GM23338 (cell line): ENCODE measurements at regions not wholly inside any gene's neighbourhood (a gene's known extent, or its start where the extent isn't known, plus 50 kb on each side); places are given as distances from the start of the nearest gene placed in this dataset.

Source experiments
- ATAC-seq: fragments of 200-7000 bp; cut with Tn5 transposase; 3 replicates; pipeline ENCODE4 v1.9.1; 2020
- DNase-seq: peaks from one replicate; pipeline ENCODE4 v3.0.0-alpha.2; 2015; ENCODE audit warnings: low spot score
- H2AFZ ChIP-seq: fragments of 200-600 bp; sonication (generic); 2 replicates; pipeline ENCODE4 v1.8.0; 2016; ENCODE audit warnings: antibody characterized with exemption, mild to moderate bottlenecking, moderate library complexity
- H3F3A ChIP-seq: fragments of 200-600 bp; sonication (generic); replicated peaks from 2 replicates; pipeline ENCODE4 v1.8.0; 2017; ENCODE audit warnings: antibody characterized with exemption, mixed run types, low read depth
- H3K27ac ChIP-seq: fragments of 200-600 bp; sonication (generic); 2 replicates; pipeline ENCODE4 v1.6.1; 2016; ENCODE audit warnings: low read depth
- H3K27me3 ChIP-seq: fragments of 200-600 bp; sonication (generic); 2 replicates; pipeline ENCODE4 v1.8.0; 2016; ENCODE audit warnings: mild to moderate bottlenecking, mixed run types, moderate library complexity; ENCODE audit not compliant: insufficient read depth
- H3K36me3 ChIP-seq: fragments of 200-600 bp; sonication (generic); 2 replicates; pipeline ENCODE4 v1.8.0; 2016; ENCODE audit warnings: mild to moderate bottlenecking; ENCODE audit not compliant: insufficient read depth
- H3K4me1 ChIP-seq: fragments of 200-600 bp; sonication (generic); 2 replicates; pipeline ENCODE4 v1.8.0; 2016; ENCODE audit warnings: mild to moderate bottlenecking, moderate library complexity; ENCODE audit not compliant: insufficient read depth
- H3K4me2 ChIP-seq: fragments of 200-600 bp; sonication (generic); 2 replicates; pipeline ENCODE4 v1.7.1; 2017; ENCODE audit warnings: mixed run types
- H3K4me3 ChIP-seq: fragments of 200-600 bp; sonication (generic); 2 replicates; pipeline ENCODE4 v1.6.1; 2016; ENCODE audit warnings: mixed run types
- H3K79me2 ChIP-seq: fragments of 200-600 bp; sonication (generic); replicated peaks from 2 replicates; pipeline ENCODE4 v1.8.0; 2017; ENCODE audit warnings: mild to moderate bottlenecking; ENCODE audit not compliant: insufficient read depth
- H3K9me2 ChIP-seq: fragments of 200-600 bp; sonication (generic); 2 replicates; pipeline ENCODE4 v1.8.0; 2017; ENCODE audit not compliant: insufficient read depth
- H4K20me1 ChIP-seq: fragments of 200-600 bp; sonication (generic); replicated peaks from 2 replicates; pipeline ENCODE4 v1.8.0; 2017; ENCODE audit warnings: mild to moderate bottlenecking; ENCODE audit not compliant: insufficient read depth
- H3K27ac Mint-ChIP-seq: 2 replicates; pipeline ENCODE4 v1.8.0; 2020; ENCODE audit warnings: inconsistent platforms, mild to moderate bottlenecking, moderate library complexity, mixed read lengths
- H3K27me3 Mint-ChIP-seq: 3 replicates; pipeline ENCODE4 v1.8.0; 2022; ENCODE audit warnings: low read depth, mild to moderate bottlenecking, moderate library complexity, mixed read lengths, inconsistent platforms; ENCODE audit not compliant: insufficient read depth, poor library complexity
- H3K36me3 Mint-ChIP-seq: 3 replicates; pipeline ENCODE4 v1.8.0; 2021; ENCODE audit warnings: low read depth, mild to moderate bottlenecking, inconsistent platforms, moderate library complexity, mixed read lengths
- H3K4me1 Mint-ChIP-seq: 3 replicates; pipeline ENCODE4 v1.8.0; 2020; ENCODE audit warnings: mild to moderate bottlenecking, inconsistent platforms, mixed read lengths
- H3K4me3 Mint-ChIP-seq: 3 replicates; pipeline ENCODE4 v1.8.0; 2021; ENCODE audit warnings: moderate library complexity, mild to moderate bottlenecking, inconsistent platforms, mixed read lengths
- H3K9me3 Mint-ChIP-seq: 3 replicates; pipeline ENCODE4 v1.8.0; 2020; ENCODE audit warnings: moderate library complexity, mild to moderate bottlenecking, inconsistent platforms, mixed read lengths
- CREB1 ChIP-seq: fragments of 250-450 bp; sonication (Bioruptor Pico); IDR thresholded peaks from 2 replicates; pipeline ENCODE4 v1.5.0; 2020; ENCODE audit warnings: low read depth, mild to moderate bottlenecking, moderate library complexity
- EZH2 ChIP-seq: fragments of 200-600 bp; sonication (generic); IDR thresholded peaks from one replicate; pipeline ENCODE4 v1.8.0; 2017; ENCODE audit warnings: antibody characterized with exemption, mild to moderate bottlenecking, low read depth; ENCODE audit not compliant: unreplicated experiment
- EZH2phosphoT487 ChIP-seq: fragments of 200-600 bp; sonication (generic); IDR thresholded peaks from one replicate; pipeline ENCODE4 v1.8.1; 2018; ENCODE audit warnings: antibody characterized with exemption; ENCODE audit not compliant: unreplicated experiment
- JUNB ChIP-seq: IDR thresholded peaks from one replicate; pipeline ENCODE4 v1.6.1; 2016; ENCODE audit warnings: antibody characterized with exemption; ENCODE audit not compliant: unreplicated experiment
- POLR2AphosphoS5 ChIP-seq: IDR thresholded peaks from 2 replicates; pipeline ENCODE4 v1.6.1; 2016; ENCODE audit warnings: antibody characterized with exemption, low read depth
- STAT1 ChIP-seq: IDR thresholded peaks from one replicate; pipeline ENCODE4 v1.6.1; 2016; ENCODE audit warnings: antibody characterized with exemption; ENCODE audit not compliant: unreplicated experiment
- ZNF114 ChIP-seq: fragments of 250-450 bp; sonication (Bioruptor Pico); IDR thresholded peaks from 2 replicates; pipeline ENCODE4 v1.5.0; 2020; ENCODE audit warnings: mild to moderate bottlenecking, moderate library complexity
- ZNF331 ChIP-seq: fragments of 250-450 bp; sonication (Bioruptor Pico); IDR thresholded peaks from 2 replicates; pipeline ENCODE4 v1.5.0; 2020; ENCODE audit warnings: low read depth, mild to moderate bottlenecking, moderate library complexity
- TF ChIP-seq, protein P1 (sequence below): IDR thresholded peaks from one replicate; pipeline ENCODE4 v1.6.1; 2018; ENCODE audit warnings: antibody characterized with exemption; ENCODE audit not compliant: unreplicated experiment
- TF ChIP-seq, protein P2 (sequence below): fragments of 250-450 bp; sonication (Bioruptor Pico); IDR thresholded peaks from 2 replicates; pipeline ENCODE4 v1.5.0; 2020; ENCODE audit warnings: mild to moderate bottlenecking, moderate library complexity
- TF ChIP-seq, protein P3 (sequence below), 2 experiments: fragments of 200-600 bp in 1 of 2; sonication (generic) in 1 of 2; conservative IDR thresholded peaks; 2 replicates each; pipeline versions ENCODE4 v1.5.1 to v1.6.1; 2016 to 2017; ENCODE audit warnings: antibody characterized with exemption in 2 of 2, low read depth in 2 of 2, mild to moderate bottlenecking in 2 of 2, moderate library complexity in 1 of 2

DNA sequence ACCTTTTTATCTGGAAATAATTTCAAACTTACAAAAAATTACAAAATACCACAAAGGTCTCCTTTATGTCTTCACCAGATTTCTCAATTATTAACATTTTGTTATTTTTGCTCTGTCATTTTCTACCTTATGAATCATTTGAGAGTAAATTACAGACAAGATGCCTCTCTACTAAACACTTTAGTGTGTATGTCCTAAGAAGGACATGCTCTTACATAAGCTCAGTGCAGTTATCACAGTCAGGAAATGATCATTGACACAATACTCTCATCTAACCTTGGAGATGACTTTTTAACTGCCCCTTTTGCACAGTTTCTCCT is 378.9 kb upstream of the RUNX1 start:
- Histone ChIP-seq H3K4me3 (no peak overlapping the region), H3F3A (no peaks in the 10 kb centered on the region), H4K20me1 (no peaks in the 10 kb centered on the region), H3K27me3 (no peaks in the 10 kb centered on the region), H3K27ac (no peak overlapping the region), H3K36me3 (no peaks in the 10 kb centered on the region), H2AFZ (peak overlapping the region; percentile 88), H3K79me2 (no peaks in the 10 kb centered on the region), H3K9me2 (no peaks in the 10 kb centered on the region), H3K4me2 (no peak overlapping the region), H3K4me1 (peaks cover 24% of the 10 kb centered on the region)
- no peak for DNase-seq
- Mint-ChIP-seq H3K9me3 (peaks cover 22% of the 10 kb centered on the region), H3K36me3 (peaks cover 15% of the 10 kb centered on the region), H3K4me3 (no peak overlapping the region), H3K27ac (no peak overlapping the region), H3K4me1 (peaks cover 9% of the 10 kb centered on the region), H3K27me3 (peaks cover 3% of the 10 kb centered on the region)
- ATAC-seq, result no peak
- TF ChIP-seq STAT1 (no peak), ZNF331 (CRISPR knock-in tag) (no peak)

DNA sequence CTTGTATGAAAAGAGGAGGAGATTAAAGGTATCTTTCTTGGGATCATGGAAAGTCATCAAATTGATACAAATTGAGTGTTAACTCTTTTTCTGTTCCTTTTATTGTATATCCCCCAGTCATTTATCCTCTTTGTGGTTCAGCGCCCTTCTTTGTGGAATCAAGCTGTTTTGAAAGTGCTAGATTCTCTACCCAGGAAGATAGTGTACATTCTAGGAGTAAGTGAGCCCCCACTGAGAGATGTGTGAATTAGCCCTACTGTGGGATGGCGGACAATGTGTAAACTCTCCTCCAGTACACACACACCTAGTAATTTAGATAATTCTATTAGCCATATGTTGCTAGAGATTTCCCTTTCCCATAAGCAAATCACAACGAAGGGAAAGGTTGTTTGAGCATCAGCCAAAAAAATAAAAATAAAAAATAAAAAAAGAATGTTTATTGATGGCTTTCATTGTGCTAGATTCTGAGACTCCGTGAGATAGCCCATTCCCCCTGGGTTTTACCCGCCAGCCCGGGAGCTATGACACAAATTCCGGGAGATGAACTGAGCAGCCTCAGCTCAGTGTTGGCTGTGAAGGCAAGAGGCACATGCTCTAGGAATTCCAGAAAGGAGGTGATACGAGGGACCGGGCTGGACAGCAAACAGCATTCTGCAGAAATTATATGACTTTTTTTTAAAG is 378.4 kb upstream of the RUNX1 start:
- peaks cover 13% of the 10 kb centered on the region for H3K36me3 Mint-ChIP-seq
- no peak overlapping the region for H3K4me3 Mint-ChIP-seq
- Histone ChIP-seq H3K9me2 (no peaks in the 10 kb centered on the region), H2AFZ (no peak overlapping the region), H3K27ac (no peak overlapping the region), H4K20me1 (no peaks in the 10 kb centered on the region), H3K4me3 (no peak overlapping the region), H3F3A (no peaks in the 10 kb centered on the region), H3K36me3 (no peaks in the 10 kb centered on the region), H3K27me3 (no peaks in the 10 kb centered on the region), H3K79me2 (no peaks in the 10 kb centered on the region), H3K4me1 (peaks cover 24% of the 10 kb centered on the region), H3K4me2 (no peak overlapping the region)
- no peak for ATAC-seq
- H3K4me1 Mint-ChIP-seq, result peaks cover 9% of the 10 kb centered on the region
- no peak overlapping the region for H3K27ac Mint-ChIP-seq
- H3K27me3 Mint-ChIP-seq, result peaks cover 3% of the 10 kb centered on the region
- no peak for DNase-seq
- H3K9me3 Mint-ChIP-seq, result peaks cover 22% of the 10 kb centered on the region
- TF ChIP-seq, protein P1, sequence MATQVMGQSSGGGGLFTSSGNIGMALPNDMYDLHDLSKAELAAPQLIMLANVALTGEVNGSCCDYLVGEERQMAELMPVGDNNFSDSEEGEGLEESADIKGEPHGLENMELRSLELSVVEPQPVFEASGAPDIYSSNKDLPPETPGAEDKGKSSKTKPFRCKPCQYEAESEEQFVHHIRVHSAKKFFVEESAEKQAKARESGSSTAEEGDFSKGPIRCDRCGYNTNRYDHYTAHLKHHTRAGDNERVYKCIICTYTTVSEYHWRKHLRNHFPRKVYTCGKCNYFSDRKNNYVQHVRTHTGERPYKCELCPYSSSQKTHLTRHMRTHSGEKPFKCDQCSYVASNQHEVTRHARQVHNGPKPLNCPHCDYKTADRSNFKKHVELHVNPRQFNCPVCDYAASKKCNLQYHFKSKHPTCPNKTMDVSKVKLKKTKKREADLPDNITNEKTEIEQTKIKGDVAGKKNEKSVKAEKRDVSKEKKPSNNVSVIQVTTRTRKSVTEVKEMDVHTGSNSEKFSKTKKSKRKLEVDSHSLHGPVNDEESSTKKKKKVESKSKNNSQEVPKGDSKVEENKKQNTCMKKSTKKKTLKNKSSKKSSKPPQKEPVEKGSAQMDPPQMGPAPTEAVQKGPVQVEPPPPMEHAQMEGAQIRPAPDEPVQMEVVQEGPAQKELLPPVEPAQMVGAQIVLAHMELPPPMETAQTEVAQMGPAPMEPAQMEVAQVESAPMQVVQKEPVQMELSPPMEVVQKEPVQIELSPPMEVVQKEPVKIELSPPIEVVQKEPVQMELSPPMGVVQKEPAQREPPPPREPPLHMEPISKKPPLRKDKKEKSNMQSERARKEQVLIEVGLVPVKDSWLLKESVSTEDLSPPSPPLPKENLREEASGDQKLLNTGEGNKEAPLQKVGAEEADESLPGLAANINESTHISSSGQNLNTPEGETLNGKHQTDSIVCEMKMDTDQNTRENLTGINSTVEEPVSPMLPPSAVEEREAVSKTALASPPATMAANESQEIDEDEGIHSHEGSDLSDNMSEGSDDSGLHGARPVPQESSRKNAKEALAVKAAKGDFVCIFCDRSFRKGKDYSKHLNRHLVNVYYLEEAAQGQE, result no peak
- TF ChIP-seq, protein P2, sequence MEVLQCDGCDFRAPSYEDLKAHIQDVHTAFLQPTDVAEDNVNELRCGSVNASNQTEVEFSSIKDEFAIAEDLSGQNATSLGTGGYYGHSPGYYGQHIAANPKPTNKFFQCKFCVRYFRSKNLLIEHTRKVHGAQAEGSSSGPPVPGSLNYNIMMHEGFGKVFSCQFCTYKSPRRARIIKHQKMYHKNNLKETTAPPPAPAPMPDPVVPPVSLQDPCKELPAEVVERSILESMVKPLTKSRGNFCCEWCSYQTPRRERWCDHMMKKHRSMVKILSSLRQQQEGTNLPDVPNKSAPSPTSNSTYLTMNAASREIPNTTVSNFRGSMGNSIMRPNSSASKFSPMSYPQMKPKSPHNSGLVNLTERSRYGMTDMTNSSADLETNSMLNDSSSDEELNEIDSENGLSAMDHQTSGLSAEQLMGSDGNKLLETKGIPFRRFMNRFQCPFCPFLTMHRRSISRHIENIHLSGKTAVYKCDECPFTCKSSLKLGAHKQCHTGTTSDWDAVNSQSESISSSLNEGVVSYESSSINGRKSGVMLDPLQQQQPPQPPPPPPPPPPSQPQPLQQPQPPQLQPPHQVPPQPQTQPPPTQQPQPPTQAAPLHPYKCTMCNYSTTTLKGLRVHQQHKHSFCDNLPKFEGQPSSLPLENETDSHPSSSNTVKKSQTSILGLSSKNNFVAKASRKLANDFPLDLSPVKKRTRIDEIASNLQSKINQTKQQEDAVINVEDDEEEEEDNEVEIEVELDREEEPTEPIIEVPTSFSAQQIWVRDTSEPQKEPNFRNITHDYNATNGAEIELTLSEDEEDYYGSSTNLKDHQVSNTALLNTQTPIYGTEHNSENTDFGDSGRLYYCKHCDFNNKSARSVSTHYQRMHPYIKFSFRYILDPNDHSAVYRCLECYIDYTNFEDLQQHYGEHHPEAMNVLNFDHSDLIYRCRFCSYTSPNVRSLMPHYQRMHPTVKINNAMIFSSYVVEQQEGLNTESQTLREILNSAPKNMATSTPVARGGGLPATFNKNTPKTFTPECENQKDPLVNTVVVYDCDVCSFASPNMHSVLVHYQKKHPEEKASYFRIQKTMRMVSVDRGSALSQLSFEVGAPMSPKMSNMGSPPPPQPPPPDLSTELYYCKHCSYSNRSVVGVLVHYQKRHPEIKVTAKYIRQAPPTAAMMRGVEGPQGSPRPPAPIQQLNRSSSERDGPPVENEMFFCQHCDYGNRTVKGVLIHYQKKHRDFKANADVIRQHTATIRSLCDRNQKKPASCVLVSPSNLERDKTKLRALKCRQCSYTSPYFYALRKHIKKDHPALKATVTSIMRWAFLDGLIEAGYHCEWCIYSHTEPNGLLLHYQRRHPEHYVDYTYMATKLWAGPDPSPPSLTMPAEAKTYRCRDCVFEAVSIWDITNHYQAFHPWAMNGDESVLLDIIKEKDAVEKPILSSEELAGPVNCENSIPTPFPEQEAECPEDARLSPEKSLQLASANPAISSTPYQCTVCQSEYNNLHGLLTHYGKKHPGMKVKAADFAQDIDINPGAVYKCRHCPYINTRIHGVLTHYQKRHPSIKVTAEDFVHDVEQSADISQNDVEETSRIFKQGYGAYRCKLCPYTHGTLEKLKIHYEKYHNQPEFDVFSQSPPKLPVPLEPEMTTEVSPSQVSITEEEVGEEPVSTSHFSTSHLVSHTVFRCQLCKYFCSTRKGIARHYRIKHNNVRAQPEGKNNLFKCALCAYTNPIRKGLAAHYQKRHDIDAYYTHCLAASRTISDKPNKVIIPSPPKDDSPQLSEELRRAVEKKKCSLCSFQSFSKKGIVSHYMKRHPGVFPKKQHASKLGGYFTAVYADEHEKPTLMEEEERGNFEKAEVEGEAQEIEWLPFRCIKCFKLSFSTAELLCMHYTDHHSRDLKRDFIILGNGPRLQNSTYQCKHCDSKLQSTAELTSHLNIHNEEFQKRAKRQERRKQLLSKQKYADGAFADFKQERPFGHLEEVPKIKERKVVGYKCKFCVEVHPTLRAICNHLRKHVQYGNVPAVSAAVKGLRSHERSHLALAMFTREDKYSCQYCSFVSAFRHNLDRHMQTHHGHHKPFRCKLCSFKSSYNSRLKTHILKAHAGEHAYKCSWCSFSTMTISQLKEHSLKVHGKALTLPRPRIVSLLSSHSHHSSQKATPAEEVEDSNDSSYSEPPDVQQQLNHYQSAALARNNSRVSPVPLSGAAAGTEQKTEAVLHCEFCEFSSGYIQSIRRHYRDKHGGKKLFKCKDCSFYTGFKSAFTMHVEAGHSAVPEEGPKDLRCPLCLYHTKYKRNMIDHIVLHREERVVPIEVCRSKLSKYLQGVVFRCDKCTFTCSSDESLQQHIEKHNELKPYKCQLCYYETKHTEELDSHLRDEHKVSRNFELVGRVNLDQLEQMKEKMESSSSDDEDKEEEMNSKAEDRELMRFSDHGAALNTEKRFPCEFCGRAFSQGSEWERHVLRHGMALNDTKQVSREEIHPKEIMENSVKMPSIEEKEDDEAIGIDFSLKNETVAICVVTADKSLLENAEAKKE, result no peak
- TF ChIP-seq EZH2, result no peak
- no peak for TF ChIP-seq ZNF331 (CRISPR knock-in tag)
- no peak for TF ChIP-seq POLR2AphosphoS5
- no peak for TF ChIP-seq JUNB
- TF ChIP-seq STAT1, result no peak
- TF ChIP-seq ZNF114, result no peak
- TF ChIP-seq CREB1, result no peak
- no peak for TF ChIP-seq EZH2phosphoT487
- TF ChIP-seq, protein P3, sequence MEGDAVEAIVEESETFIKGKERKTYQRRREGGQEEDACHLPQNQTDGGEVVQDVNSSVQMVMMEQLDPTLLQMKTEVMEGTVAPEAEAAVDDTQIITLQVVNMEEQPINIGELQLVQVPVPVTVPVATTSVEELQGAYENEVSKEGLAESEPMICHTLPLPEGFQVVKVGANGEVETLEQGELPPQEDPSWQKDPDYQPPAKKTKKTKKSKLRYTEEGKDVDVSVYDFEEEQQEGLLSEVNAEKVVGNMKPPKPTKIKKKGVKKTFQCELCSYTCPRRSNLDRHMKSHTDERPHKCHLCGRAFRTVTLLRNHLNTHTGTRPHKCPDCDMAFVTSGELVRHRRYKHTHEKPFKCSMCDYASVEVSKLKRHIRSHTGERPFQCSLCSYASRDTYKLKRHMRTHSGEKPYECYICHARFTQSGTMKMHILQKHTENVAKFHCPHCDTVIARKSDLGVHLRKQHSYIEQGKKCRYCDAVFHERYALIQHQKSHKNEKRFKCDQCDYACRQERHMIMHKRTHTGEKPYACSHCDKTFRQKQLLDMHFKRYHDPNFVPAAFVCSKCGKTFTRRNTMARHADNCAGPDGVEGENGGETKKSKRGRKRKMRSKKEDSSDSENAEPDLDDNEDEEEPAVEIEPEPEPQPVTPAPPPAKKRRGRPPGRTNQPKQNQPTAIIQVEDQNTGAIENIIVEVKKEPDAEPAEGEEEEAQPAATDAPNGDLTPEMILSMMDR (conservative IDR thresholded peaks at IDR 0.05; ENCODE audit: low read depth in 2 of 2), result no peak
